WERI-Rb-1 (cell line): ENCODE measurements at regions not wholly inside any gene's neighbourhood (a gene's known extent, or its start where the extent isn't known, plus 50 kb on each side); places are given as distances from the start of the nearest gene placed in this dataset.
"Not testable (repeated sequence)": the region's sequence is repeated elsewhere in the genome, so short reads cannot be mapped to it uniquely, and the experiment has no call there.

ENCODE experiments used
- DNase-seq: peaks from one replicate; pipeline ENCODE4 v3.0.0-alpha.2; 2020
- H3K27ac ChIP-seq: fragments of 250-450 bp; sonication (Bioruptor Pico); 2 replicates; pipeline ENCODE4 v1.5.1; 2020; ENCODE audit warnings: mild to moderate bottlenecking, moderate library complexity
- H3K27me3 ChIP-seq: fragments of 250-450 bp; sonication (Bioruptor Pico); 2 replicates; pipeline ENCODE4 v1.5.1; 2021; ENCODE audit warnings: mild to moderate bottlenecking, low read depth, moderate library complexity; ENCODE audit not compliant: insufficient read depth, severe bottlenecking
- H3K36me3 ChIP-seq: fragments of 250-450 bp; sonication (Bioruptor Pico); 2 replicates; pipeline ENCODE4 v1.5.1; 2020; ENCODE audit warnings: mild to moderate bottlenecking, moderate library complexity
- H3K4me3 ChIP-seq: 2 replicates; pipeline ENCODE4 v1.5.1; 2011; ENCODE audit warnings: low read depth, mild to moderate bottlenecking, control low read depth, low read length
- H3K9me3 ChIP-seq: fragments of 250-450 bp; sonication (Bioruptor Pico); 2 replicates; pipeline ENCODE4 v1.5.1; 2021; ENCODE audit warnings: mild to moderate bottlenecking, moderate library complexity; ENCODE audit not compliant: severe bottlenecking
- TF ChIP-seq, protein P1 (sequence below): IDR thresholded peaks from 2 replicates; pipeline ENCODE4 v1.5.1; 2011; ENCODE audit warnings: low read depth, mild to moderate bottlenecking, control low read depth, inconsistent platforms, low read length

DNA sequence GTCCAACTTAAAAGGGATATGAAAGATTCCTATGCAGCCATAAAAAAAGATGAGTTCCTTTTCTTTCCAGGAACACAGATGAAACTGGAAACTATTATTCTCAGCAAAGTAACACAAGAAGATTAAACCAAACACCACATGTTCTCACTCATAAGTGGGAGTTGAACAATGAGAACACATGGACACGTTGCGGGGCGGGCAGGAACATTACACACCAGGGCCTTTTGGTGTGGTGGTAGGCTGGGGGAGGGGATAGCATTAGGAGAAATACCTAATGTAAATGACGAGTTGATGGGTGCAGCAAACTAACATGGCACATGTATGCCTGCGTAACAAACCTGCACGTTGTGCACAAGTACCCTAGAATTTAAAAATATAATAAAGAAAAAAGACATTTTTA, 516.1 kb downstream of the LRRC70 start:
- no peaks in the 10 kb centered on the region for H3K36me3 ChIP-seq
- DNase-seq = no peak
- no peak overlapping the region for H3K4me3 ChIP-seq
- H3K27ac ChIP-seq = no peak overlapping the region
- TF ChIP-seq, protein P1, sequence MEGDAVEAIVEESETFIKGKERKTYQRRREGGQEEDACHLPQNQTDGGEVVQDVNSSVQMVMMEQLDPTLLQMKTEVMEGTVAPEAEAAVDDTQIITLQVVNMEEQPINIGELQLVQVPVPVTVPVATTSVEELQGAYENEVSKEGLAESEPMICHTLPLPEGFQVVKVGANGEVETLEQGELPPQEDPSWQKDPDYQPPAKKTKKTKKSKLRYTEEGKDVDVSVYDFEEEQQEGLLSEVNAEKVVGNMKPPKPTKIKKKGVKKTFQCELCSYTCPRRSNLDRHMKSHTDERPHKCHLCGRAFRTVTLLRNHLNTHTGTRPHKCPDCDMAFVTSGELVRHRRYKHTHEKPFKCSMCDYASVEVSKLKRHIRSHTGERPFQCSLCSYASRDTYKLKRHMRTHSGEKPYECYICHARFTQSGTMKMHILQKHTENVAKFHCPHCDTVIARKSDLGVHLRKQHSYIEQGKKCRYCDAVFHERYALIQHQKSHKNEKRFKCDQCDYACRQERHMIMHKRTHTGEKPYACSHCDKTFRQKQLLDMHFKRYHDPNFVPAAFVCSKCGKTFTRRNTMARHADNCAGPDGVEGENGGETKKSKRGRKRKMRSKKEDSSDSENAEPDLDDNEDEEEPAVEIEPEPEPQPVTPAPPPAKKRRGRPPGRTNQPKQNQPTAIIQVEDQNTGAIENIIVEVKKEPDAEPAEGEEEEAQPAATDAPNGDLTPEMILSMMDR = no peak
- no peaks in the 10 kb centered on the region for H3K27me3 ChIP-seq
- H3K9me3 ChIP-seq = no peaks in the 10 kb centered on the region

DNA sequence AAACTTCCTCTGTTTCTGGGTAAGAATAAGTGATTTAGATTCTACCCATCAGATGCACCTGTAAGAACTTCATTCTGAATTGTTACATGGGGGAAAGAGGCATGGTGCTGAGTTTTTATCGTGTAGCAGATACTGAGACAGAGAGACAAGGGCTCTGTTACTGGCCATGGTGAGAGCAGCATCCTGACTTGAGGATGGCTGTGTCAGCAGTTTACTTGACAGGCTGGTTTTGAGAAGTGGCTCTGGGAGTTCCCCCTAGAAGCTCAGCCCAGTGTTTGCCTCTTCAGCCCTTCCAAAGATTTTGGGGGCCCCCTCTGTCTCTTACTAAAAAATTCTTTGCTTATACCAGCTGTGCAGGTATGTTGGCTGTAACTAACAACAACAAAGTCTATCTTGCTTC, 510.5 kb downstream of the LRRC70 start:
- H3K9me3 ChIP-seq = no peaks in the 10 kb centered on the region
- TF ChIP-seq, protein P1 = no peak
- no peak for DNase-seq
- no peaks in the 10 kb centered on the region for H3K36me3 ChIP-seq
- no peak overlapping the region for H3K4me3 ChIP-seq
- H3K27me3 ChIP-seq = no peaks in the 10 kb centered on the region
- no peak overlapping the region for H3K27ac ChIP-seq

DNA sequence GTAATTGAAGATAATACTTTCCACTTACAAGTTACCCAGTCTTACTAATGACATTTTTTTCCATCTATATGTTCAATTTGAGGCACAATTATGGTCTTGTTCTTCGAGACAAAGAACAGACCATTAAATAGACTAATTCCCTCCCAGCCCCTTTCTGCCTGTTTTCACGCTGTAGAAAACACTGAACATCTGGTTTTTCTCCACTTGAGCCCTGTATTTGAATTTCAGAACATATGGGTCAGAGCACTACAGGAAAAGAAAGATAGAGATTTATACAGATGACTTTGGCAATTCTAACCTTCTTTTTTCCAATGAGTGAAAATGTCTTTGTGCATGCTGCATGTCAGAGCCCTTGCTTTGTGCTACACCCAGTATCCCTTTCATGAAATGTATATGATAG, 506.9 kb downstream of the LRRC70 start:
- DNase-seq = no peak
- TF ChIP-seq, protein P1 = no peak
- H3K9me3 ChIP-seq = no peaks in the 10 kb centered on the region

DNA sequence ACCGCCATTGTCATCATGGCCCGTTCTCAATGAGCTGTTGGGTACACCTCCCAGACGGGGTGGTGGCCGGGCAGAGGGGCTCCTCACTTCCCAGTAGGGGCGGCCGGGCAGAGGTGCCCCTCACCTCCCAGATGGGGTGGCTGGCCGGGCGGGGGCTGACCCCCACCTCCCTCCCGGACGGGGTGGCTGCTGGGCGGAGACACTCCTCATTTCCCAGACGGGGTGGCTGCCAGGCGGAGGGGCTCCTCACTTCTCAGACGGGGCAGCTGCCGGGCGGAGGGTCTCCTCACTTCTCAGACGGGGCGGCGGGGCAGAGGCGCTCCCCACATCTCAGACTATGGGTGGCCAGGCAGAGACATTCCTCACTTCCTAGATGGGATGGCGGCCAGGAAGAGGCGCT, 505.1 kb downstream of the LRRC70 start:
- H3K27ac ChIP-seq, DNase-seq, H3K27me3 ChIP-seq, H3K4me3 ChIP-seq, H3K9me3 ChIP-seq, H3K36me3 ChIP-seq: not testable (repeated sequence)

More for the DNA sequence above, 506.9 kb downstream of the LRRC70 start:
- Histone ChIP-seq H3K36me3 (no peaks in the 10 kb centered on the region), H3K27me3 (no peaks in the 10 kb centered on the region), H3K27ac (no peak overlapping the region), H3K4me3 (no peak overlapping the region)

DNA sequence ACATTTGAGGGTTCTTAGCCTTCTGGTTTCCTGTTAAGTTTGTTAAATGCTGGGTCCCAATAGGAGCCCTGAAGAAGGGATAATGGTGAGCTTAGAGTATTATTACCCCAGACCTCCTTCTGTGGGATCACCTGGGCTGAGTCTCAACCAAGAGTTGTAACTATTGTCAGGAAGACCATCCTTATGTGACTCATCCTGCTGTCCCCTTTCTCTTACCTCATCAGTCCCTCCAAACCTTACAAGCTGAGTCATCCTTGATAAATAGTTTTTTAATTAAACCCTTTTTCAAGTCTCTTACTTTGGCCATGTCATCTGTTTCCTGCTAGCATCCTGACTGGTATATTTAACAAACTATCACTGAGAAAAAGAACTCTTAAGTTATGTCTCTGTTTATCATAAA, 502.8 kb downstream of the LRRC70 start:
- TF ChIP-seq, protein P1 = no peak

DNA sequence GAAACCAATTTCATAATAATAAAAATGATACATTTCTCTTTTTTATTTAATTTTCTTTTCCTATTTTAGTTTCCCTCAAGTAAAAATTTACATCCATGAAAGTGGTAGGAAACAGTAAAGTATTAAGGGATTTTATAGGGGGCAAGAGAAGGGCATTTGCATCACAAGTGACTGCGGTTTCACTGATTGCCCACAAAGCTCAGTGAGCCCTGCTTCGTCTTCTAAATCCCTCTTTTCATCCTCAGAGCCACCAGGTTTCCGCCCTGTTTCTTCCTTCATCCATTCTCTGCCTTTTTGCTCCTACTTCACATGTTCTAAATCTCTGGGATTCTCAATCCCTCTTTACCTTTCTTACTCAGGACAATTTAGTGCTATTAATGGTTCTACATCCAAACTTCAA, 491.4 kb downstream of the LRRC70 start:
- Histone ChIP-seq H3K4me3 (no peak overlapping the region), H3K27me3 (no peaks in the 10 kb centered on the region), H3K9me3 (no peaks in the 10 kb centered on the region), H3K36me3 (no peaks in the 10 kb centered on the region), H3K27ac (no peak overlapping the region)
- TF ChIP-seq, protein P1 = no peak
- DNase-seq = no peak

More for the DNA sequence above, 502.8 kb downstream of the LRRC70 start:
- no peak for DNase-seq
- Histone ChIP-seq H3K27ac (no peak overlapping the region), H3K4me3 (no peak overlapping the region), H3K9me3 (no peaks in the 10 kb centered on the region), H3K27me3 (no peaks in the 10 kb centered on the region), H3K36me3 (no peaks in the 10 kb centered on the region)
